Pancreas (tissue), 10 donors: ENCODE measurements at regions not wholly inside any gene's neighbourhood (a gene's known extent, or its start where the extent isn't known, plus 50 kb on each side); places are given as distances from the start of the nearest gene placed in this dataset.

ENCODE experiments used
- ATAC-seq, 4 donors: fragments of 200-7000 bp; cut with Tn5 transposase; one replicate each; pipeline versions ENCODE4 v1.8.0 to v1.9.1; 2020; ENCODE audit warnings: mild to moderate bottlenecking in 4 of 4, moderate library complexity in 4 of 4
- DNase-seq, 6 donors: peaks; one replicate each; pipeline ENCODE4 v3.0.0-alpha.2; 2020
- FAIRE-seq: peaks from 2 replicates; lab custom pipeline; 2012; peaks lifted over from hg19 to GRCh38; lab: Jason Lieb, UNC
- H3K27ac ChIP-seq, 4 donors: fragments of 200-600 bp; sonication (generic); 1 replicate in 3 of 4; 2 replicates in 1 of 4; pipeline versions ENCODE4 v1.5.0 to v1.8.0; 2020
- H3K27me3 ChIP-seq, 4 donors: fragments of 200-600 bp; one replicate each; pipeline ENCODE4 v1.8.0; 2021
- H3K36me3 ChIP-seq, 3 donors: fragments of 200-600 bp; sonication (generic) in 1 of 3; one replicate each; pipeline versions ENCODE4 v1.5.0 to v1.8.0; 2020 to 2021
- H3K4me1 ChIP-seq, 3 donors: fragments of 200-600 bp; one replicate each; pipeline ENCODE4 v1.8.0; 2021
- H3K4me3 ChIP-seq, 4 donors: fragments of 200-600 bp; sonication (generic) in 2 of 4; one replicate each; pipeline versions ENCODE4 v1.5.0 to v1.8.0; 2020 to 2021
- H3K9me3 ChIP-seq, 4 donors: fragments of 200-600 bp; one replicate each; pipeline ENCODE4 v1.8.0; 2021
- WGBS, 2 donors: extraction: QIAGEN DNeasy Blood & Tissue Kit; methylation state at CpG; one replicate each; pipeline ENCODE4 v1.1.7; 2013; 5-methylcytosine and 5-hydroxymethylcytosine counted together
- intact Hi-C, 3 donors: fragments of 100-400 bp; cut with DNase I; formaldehyde crosslinking; loops; one replicate each; pipeline versions ENCODE4 v1.11.1 to v1.14.2; 2022
- TF ChIP-seq, protein P1 (sequence below), 4 donors: fragments of 200-600 bp; sonication (generic) in 3 of 4; IDR thresholded peaks; one replicate each; pipeline versions ENCODE4 v1.5.0 to v1.8.0; 2021; ENCODE audit warnings: antibody characterized with exemption in 4 of 4
- donor health status: healthy with polysubstance abuse.
- donor health status: DM: no; HTN: no; CAD: no; lungs with moderate emphysema.
- donor health status: DM: no; HTN: no; CAD: no.
- donor health status: control.
- donor health status: control.
- donor health status: Bipolar disorder and iron deficiency.
- donor health status: DM: yes; HTN: yes; CAD: no.
- donor health status: DM: no; HTN: no; CAD: no.
- donor health status: DM: no; HTN: no; CAD: no.
- donor health status: DM: yes; HTN: yes; CAD: no.

- Histone ChIP-seq H3K4me3 (no peak overlapping the region), H3K4me1 (no peaks in the 10 kb centered on the region), H3K36me3 (no peaks in the 10 kb centered on the region), H3K27me3 (no peaks in the 10 kb centered on the region), H3K9me3 (no peaks in the 10 kb centered on the region), H3K27ac (no peak overlapping the region)
- DNase-seq (no peak), ATAC-seq (no peak), FAIRE-seq (no peak)
- 53 to 58% methylated on average over 6 of the region's 6 CpGs for WGBS, 2 donors
- intact Hi-C loops: no loop called here
- TF ChIP-seq, protein P1, sequence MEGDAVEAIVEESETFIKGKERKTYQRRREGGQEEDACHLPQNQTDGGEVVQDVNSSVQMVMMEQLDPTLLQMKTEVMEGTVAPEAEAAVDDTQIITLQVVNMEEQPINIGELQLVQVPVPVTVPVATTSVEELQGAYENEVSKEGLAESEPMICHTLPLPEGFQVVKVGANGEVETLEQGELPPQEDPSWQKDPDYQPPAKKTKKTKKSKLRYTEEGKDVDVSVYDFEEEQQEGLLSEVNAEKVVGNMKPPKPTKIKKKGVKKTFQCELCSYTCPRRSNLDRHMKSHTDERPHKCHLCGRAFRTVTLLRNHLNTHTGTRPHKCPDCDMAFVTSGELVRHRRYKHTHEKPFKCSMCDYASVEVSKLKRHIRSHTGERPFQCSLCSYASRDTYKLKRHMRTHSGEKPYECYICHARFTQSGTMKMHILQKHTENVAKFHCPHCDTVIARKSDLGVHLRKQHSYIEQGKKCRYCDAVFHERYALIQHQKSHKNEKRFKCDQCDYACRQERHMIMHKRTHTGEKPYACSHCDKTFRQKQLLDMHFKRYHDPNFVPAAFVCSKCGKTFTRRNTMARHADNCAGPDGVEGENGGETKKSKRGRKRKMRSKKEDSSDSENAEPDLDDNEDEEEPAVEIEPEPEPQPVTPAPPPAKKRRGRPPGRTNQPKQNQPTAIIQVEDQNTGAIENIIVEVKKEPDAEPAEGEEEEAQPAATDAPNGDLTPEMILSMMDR (IDR thresholded peaks at IDR 0.05): no peak
Observed at GRCh38 chr1:112272101-112272772, 123.8 kb upstream of the CTTNBP2NL start.

GRCh38 chr1:112284796-112285195, 111.2 kb upstream of the CTTNBP2NL start:
- no peak for ATAC-seq
- TF ChIP-seq, protein P1 (IDR thresholded peaks at IDR 0.05): no peak
- H3K27me3 ChIP-seq: no peaks in the 10 kb centered on the region
- no peaks in the 10 kb centered on the region for H3K4me1 ChIP-seq
- intact Hi-C loops: no loop called here
- no peaks in the 10 kb centered on the region for H3K36me3 ChIP-seq
- WGBS, 2 donors: 45 to 61% methylated on average over 2 of the region's 2 CpGs
- DNase-seq: no peak
- no peak for FAIRE-seq
- H3K27ac ChIP-seq: no peak overlapping the region
- H3K9me3 ChIP-seq: no peaks in the 10 kb centered on the region
- no peak overlapping the region for H3K4me3 ChIP-seq

DNA sequence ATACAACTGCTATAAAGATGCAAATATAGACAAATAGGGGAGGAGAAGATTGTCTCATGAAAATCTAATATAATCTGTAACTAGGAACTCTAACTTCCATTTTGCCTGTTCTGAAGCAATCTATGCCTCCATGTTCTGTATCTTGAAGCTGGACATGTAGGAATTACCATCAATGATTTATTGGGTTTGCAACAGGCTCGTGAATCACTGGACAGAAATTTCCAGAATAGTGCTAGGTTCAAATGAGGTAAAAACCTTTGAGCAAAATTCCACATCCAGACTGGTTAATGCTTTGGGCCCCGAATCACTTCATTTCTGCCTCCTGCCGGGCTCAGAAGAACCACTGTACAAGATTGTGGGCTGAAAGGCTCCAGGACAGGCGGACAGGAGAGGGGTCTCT, 110.7 kb upstream of the CTTNBP2NL start:
- WGBS, 2 donors: 72 to 73% methylated on average over 4 of the region's 4 CpGs
- DNase-seq (no peak), ATAC-seq (no peak), FAIRE-seq (no peak)
- no peaks in the 10 kb centered on the region for H3K4me1 ChIP-seq
- H3K27me3 ChIP-seq: no peaks in the 10 kb centered on the region
- H3K9me3 ChIP-seq: no peaks in the 10 kb centered on the region
- no peaks in the 10 kb centered on the region for H3K36me3 ChIP-seq
- H3K27ac ChIP-seq: no peak overlapping the region
- intact Hi-C loops: no loop called here
- TF ChIP-seq, protein P1 (IDR thresholded peaks at IDR 0.05): no peak
- no peak overlapping the region for H3K4me3 ChIP-seq

- FAIRE-seq: no peak
Observed at GRCh38 chr1:112285746-112286145, 110.3 kb upstream of the CTTNBP2NL start.

DNA sequence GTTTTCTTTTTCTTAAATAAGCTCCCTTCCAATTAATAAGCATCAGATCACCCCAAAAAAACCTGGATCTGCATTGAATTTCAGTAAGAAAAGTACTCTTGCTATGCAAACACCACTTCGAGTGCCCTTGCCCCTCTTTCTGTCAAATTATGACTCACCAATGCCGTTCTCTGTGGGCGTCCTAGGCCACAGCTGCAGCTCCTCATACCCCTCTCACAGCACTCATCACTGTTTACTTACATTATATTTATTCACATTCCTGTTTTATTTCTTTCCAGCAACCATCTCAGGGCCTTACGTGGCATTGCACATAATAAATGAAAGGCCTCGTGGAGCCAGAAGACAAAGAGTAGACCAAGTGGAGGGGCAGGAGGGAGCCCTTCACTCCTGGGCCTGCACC, 99.1 kb upstream of the CTTNBP2NL start:
- H3K36me3 ChIP-seq: no peaks in the 10 kb centered on the region
- H3K27ac ChIP-seq: no peak overlapping the region
- H3K27me3 ChIP-seq: no peaks in the 10 kb centered on the region
- 51 to 56% methylated on average over 5 of the region's 5 CpGs for WGBS, 2 donors
- DNase-seq (no peak), FAIRE-seq (no peak), ATAC-seq (no peak)
- H3K4me3 ChIP-seq: no peak overlapping the region
- intact Hi-C loops: no loop called here
- no peaks in the 10 kb centered on the region for H3K9me3 ChIP-seq
- no peaks in the 10 kb centered on the region for H3K4me1 ChIP-seq
- TF ChIP-seq, protein P1 (IDR thresholded peaks at IDR 0.05): no peak

More at GRCh38 chr1:112285746-112286145, 110.3 kb upstream of the CTTNBP2NL start:
- Histone ChIP-seq H3K27me3 (no peaks in the 10 kb centered on the region), H3K9me3 (no peaks in the 10 kb centered on the region), H3K4me1 (no peaks in the 10 kb centered on the region), H3K27ac (no peak overlapping the region), H3K4me3 (no peak overlapping the region), H3K36me3 (no peaks in the 10 kb centered on the region)
- 74 to 81% methylated on average over 3 of the region's 3 CpGs for WGBS, 2 donors
- intact Hi-C loops: no loop called here
- no peak for ATAC-seq
- no peak for DNase-seq
- TF ChIP-seq, protein P1 (IDR thresholded peaks at IDR 0.05): no peak
